ENCODE measurements at regions not wholly inside any gene's neighbourhood (a gene's known extent, or its start where the extent isn't known, plus 50 kb on each side); places are given as distances from the start of the nearest gene placed in this dataset.

DNA sequence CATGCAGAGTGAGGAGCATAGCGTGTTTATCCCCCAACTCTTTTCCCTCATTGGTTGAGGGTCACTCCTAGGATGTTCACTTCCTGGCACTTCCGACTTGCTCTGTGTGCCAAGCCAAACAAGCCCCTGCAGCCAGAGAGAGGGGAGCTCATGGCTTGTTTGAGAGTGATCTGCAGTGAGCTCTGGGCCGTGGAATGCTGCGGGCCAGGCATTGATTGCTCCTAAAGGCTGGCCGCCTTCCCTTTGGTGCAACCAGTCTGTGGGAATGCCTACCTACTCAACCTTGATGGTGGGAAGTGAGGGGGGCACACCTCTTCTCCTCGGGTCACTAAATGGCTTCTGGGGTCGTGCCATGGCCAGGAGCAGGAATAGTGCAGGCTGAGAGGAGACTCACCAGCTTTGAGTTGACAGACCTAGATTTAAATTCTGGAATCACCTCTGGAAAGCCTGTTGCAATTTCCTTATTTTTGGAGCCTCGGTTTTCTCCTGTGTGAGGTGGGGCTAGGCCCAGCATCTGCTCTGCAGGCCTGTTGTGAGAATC lies 152.0 kb upstream of the STX18 start:
- DNase-seq (ENCODE audit: low read depth in 2 of 2) = no peak

DNA sequence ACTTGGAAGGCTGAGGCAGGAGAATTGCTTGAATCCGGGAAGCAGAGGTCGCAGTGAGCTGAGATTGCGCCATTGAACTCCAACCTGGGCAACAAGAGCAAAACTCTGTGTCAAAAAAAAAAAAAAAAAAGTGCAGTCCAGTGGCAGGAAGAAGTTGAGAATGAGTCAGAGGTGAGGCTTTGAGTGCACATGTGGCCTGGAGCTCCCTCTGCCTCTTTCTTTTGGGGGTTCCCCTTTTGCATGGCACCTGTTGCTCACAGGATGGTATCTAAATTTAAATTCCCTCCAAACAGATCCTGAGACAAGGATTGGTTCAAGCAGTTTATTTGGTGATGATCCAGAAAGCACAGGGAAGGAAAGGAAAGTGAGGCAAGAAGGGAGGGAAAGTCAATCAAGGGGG lies 151.4 kb upstream of the STX18 start:
- no peak for DNase-seq (ENCODE audit: low read depth in 2 of 2)

DNA sequence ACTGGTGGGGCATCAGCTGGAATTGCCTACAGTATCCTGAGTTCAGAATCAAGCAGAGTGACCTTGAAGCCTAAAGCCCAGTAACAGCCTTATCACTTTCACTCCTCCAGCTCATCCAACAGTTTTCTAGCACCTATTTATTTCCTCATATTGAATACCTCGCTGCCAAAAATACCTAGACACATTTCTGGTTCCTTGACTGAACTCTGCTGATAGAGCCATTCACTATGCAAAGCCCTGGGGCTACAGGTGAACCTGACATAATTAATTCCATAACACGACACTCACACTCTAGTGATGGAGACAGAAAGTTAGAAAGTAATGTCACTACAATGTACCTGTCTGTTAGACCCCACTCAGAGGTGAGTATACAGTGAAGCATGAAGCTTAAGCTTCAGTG lies 149.0 kb upstream of the STX18 start:
- DNase-seq (ENCODE audit: low read depth in 2 of 2) = no peak

DNA sequence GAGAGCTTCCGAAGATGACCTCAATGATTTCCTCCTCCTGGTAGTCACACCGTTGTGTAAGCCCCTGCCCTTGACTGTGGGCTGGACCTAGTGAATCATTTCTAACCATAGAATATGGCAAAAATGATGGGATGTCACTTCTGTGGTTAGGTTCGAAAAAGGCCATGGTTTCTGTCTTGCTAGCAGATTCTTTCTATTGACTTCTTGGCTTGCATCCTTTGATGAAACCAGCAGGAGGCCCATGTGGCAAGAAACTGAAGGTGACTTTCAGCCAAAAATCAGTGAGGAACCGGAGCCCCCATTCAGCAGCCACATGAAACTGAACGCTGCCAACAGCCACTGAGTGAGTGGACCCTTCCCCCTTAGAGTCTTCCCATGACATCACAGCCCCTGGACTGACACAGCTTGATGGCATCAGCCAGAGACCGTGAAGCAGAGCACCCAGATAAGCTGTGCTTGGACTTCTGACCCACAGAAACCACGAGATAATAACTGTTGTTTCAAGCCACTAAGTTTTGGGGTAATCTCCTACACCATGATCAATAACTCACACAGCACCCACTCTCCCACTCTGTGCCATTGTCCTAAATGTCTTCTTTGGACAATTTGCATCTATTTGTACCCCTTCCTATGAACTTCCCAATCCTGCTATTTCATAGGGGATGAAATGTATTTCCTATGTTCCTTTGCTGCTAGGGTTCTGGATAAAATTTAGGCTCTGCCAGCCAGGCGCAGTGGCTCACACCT lies 148.0 kb upstream of the STX18 start:
- DNase-seq (ENCODE audit: low read depth in 2 of 2) = no peak

DNA sequence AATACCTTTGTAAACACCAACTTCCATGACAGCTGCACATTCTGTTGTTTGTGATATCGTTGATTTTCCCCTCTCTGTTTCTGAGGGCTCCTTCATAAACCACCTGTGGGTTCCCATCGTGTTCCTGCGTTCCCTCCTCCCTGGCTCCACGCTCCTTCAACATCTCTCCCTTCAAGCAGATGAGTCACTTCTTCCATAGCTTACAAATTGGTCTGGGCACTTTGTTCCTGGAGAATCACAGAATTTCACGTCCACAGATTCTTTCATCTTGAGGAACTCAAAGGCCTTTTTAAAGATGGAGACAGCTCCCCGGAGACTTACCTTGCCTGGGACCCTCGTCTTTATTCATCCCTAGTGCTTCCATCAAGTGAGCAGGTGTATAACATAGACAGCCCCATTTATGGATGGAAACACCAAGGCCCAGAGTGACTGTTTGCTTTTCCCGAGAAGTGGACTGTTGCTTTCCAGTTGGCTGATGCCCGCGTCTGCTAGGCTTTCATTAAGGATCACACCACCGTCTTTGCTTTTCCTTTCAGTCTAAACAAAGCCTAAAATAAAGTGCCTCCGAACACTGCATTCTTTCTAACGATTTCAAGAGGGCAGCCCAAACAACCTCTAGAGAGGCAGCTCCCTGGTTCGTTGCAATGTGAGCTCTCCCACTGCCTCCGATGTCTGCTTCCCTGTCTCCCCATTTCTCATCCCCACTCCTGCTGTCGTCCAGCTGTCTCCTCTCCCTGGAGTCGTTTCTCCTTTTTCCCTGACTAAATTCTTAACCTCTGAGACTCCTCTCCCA lies 146.3 kb upstream of the STX18 start:
- no peak for DNase-seq (ENCODE audit: low read depth in 2 of 2)

DNA sequence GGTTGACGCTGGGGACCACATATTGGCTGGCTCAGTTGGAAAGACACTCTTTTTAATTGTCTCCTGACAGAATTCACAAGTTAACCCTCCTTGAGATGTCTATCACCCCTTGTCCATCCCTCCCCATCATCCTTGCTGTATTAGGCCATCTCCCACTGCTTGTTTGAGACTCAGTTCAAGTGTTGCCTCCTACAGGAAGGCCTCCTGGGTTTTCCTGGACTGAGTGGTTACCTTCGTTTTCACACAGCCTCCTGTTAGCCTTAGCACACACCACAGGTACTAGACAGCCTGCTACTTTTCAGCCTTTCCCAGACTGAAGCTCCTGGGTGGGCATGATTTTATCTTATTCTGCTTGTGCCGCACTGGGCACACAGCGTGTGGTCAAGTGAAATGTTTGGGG lies 145.3 kb upstream of the STX18 start:
- no peak for DNase-seq (ENCODE audit: low read depth in 2 of 2)

DNA sequence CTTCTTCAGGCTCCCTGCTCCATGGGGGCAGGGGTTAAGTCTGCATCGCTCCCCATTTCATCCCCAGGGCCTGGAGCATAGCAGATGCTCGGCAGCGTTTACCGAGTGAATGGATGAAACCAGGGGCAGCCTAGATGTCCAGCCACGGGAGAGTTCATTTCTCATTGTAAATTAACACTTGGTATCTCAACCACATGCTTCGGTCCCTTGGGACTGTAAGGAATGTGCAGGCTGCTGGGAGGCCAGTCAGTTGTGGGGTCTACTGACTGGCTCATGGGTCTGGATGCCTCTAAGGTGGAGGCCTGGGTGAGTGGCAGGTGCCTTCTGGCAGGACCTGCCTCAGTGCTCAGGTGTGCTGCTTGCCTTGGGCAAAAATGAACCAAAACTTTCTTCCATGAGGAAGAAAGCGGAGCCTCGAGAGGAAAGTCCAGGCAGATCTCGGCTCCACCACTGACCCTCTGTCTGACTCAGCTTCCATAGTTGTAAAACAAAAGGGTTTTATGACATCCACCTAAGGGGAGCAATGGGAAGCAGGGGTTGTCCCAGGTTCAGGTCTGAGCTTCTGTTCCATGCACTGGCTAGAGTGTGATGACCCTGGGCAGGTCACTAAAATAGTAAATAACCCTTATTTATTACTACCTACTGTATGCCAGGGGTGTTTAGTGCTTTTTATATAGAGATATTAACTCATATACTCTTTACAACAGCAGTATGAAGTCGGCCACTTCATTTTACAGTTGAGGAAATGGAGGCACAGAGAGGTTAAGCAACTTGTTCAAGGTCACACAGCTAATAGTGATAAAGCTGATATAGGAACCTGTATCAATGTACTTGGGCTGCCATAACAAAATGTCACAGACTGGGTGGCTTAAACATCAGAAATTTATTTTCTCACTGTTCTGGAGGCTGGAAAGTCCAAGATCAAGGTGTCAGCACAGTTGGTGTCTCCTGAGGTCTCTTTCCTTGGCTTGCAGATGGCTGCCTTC lies 144.3 kb upstream of the STX18 start:
- DNase-seq (ENCODE audit: low read depth in 2 of 2) = no peak

DNA sequence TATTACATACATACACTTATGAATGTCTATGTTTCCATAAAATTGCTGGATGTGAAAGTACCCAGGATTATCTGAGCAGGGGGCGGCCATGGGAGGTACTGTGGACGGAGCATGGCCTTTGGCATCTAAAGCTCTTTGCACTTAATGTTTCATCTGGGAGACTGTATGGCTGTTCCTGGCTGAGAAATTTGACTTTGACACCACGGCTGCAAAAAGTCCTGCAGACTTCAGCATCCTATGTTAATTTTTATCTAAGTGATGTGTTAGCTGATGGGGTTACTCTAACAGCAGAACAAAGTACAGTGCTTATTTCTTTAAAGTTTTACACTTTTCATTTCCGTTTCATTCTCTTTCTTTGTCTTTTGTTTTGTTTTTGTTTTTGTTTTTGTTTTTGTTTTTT lies 139.8 kb upstream of the STX18 start:
- DNase-seq (ENCODE audit: low read depth in 2 of 2) = no peak

DNA sequence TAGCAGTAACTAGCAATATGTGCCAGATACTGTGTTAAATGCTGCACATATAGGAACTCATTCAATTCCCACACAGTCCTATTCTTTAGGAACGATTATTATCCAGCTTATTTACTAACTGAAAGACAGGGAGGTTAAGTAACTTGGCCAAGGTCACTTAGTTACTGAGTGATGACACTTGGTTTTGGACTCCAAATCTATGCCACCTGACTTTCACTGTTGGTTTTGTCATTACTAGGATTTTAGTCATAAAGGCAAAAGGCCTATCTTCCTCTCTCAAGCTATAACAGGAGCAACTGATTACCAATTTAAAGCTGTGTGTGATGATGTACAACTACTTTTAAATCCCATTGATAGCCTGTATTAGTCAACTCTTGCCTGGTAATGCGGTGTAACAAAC lies 138.9 kb upstream of the STX18 start:
- DNase-seq (ENCODE audit: low read depth in 2 of 2) = no peak

DNA sequence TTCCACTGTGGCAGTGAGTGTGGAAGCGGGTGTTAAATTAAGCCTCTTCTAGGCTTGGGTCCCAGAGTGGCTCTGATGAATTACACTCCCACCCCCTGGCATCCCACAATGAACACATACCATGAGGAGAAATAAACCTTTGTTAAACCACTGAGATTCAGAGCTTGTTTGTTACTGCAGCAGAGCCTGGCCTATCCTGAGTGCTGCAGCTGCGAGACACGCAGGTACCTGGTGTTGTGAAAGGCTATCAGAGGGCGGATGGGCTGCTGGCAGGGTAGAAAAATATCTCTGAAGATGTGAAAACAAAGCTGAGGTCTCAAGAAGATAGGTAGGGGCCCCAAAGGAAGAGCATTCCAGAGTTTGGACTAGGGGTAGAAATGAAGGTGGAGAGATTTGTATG lies 138.4 kb upstream of the STX18 start:
- no peak for DNase-seq (ENCODE audit: low read depth in 2 of 2)

DNA sequence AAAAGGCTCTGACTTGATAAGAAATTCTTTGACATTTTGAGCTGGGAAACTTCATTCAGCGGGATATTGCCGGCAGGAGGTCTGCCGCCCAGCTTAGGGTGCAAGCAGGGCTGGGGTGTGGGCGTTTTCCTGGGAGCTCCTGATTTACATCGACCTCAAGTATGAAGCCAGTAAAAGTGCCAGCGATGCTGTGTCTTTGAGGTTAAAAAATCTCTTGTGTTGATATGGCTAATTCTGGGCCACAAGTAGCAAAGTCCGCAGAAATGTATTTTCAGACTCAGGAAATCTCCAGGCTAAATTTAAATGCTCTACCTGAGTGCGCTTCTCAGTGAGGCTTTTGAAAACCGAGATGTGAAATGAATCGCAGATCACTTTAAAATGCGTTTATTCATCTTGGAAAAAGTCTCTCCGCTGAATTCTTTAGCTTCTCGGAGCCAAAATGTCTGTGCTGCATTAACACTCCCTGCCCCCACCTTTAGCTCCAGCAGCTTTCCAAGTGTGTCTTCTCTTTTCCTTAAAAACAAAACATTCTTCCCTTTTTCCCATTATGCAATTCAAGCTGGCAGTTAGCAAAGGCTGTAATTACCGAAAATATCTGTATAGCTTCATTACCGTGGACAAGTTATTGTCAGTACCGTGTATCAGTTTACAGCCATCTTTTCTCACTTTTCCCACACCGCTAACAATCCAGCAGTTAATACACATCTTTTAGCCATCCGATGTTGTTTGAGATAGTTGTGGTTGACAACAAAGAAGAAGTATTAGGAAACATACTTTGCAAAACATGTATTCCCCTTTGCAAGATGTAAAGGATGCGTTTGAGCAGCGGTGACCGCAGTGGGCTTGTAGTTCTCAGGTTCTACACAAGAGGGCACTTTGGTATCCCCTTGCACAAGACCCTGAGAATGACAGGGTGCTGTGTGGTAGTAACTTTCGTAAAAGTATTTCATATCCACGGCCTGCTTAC lies 136.0 kb upstream of the STX18 start:
- no peak for DNase-seq (ENCODE audit: low read depth in 2 of 2)

DNA sequence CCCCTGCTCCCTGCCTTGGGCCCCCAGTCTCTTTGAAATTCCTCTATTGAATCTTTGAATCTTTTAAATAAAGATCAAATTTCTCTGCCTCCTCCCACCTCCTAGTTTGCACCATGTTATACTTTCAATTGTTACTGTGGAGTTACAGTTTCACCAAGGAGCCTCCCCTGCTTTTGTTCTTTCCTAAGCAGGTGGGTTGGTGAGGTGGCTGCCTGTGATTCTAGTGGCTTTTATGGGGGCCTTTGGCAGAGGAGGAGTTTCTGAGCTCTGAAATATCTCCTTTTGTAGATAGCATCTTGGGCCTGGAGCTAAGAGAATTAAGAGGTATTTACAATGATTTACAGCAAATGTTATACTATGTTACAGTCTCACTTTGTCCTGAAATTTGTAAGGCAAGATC lies 133.8 kb upstream of the STX18 start:
- no peak for DNase-seq (ENCODE audit: low read depth in 2 of 2)

DNA sequence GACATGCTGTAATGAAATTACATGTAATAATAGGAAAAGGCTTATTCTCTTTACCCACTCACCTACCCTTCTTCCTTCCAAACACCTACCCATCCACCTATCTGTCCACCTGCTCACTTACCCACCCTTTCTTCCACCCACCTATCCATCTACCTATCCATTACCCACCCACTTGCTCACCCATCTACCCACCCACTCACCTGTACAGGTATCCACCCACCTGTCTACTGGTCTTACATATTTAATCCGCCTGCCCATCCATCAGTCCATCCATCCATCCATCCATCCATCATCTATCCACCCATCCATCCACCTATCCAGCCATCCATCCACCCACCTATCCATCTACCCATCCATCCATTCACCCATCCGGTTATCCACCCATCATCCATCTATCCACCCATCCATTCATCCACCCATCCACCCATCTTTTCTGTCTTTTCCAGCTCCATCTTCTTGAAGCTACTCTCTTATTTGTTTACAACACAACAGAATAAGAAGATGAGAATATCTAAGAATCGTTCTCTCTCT lies 133.3 kb upstream of the STX18 start:
- no peak for DNase-seq (ENCODE audit: low read depth in 2 of 2)

DNA sequence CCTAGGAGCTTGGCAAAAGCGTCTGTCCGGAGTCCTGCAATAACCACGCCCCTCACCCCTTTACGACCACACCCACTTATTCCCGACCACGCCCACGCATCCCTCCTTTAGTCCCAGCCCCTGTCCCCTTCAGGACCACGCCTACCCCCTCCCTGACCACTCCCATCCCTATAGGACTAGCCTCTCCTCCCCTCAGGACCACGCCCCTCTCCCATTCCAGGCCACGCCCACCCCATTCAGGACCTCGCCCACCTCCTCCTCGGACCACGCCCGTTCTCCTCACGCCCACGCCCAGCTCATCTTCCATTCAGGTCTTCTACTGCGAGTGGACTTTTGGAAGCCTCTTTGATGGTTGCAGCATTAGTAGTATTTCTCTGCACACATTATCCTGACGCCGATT lies 131.2 kb upstream of the STX18 start:
- no peak for DNase-seq (ENCODE audit: low read depth in 2 of 2)

DNA sequence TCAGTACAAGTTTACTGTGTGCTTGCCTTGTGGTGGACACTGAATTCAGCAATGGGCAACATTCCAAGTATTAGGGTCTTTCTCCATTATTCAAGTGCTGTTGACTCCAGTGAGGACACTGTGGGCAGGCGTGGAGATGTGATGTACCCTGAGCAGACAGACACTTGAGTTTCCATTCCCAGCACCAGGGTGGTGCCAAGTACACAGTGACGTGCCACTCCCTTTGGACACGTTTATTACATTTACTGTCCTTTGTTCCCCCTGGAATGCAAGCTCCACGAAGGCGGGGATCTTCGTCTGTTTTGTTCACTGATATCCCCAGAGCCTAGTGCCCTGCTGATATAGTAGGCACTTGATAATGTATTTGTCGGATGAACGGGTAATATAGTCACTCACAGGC lies 130.6 kb upstream of the STX18 start:
- no peak for DNase-seq (ENCODE audit: low read depth in 2 of 2)

DNA sequence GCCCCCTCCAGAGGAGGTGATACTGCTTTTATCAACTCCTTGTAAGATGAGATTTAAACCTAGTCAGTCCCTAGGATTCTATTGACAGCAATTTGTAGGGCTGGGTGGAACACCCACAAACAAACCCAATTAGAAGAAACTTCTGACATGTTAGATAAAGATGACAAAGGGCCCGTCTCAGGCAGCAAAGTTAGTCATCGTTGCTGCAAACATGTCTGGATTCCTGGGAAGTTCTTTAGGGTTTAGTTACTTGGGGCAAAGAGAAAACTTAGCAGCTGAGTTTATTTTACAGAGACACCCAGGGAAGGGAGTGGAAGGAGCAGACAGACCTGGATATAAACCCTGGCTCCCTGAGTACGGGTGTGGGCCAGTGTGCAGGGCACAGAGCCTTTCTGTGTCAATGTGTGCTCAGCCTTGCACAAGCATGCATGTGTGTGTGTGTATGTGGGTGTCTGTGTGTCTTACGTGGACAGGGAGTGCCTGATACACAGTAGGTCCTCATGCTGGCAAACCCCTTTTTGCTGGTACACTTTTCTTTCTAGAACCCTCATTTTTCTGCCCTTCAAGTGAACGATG lies 130.0 kb upstream of the STX18 start:
- DNase-seq (ENCODE audit: low read depth in 2 of 2) = no peak

DNA sequence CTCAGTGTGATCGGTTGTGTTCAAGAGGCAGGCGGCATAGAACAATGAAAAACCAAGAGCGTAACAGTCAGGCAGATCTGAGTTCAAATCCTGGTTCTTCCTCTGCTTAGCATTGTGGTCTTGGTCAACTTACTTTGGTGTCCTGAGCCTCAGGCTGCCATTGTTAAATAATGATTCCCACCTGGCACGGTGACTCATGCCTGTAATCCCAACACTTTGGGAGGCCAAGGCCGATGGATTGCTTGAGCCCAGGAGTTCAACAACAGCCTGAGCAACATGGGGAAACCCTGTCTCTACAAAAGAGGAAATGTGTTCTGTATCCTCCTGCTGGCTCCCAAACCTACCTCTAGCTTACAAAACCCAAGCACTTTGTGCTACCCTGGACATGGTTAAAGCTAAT lies 129.0 kb upstream of the STX18 start:
- no peak for DNase-seq (ENCODE audit: low read depth in 2 of 2)

DNA sequence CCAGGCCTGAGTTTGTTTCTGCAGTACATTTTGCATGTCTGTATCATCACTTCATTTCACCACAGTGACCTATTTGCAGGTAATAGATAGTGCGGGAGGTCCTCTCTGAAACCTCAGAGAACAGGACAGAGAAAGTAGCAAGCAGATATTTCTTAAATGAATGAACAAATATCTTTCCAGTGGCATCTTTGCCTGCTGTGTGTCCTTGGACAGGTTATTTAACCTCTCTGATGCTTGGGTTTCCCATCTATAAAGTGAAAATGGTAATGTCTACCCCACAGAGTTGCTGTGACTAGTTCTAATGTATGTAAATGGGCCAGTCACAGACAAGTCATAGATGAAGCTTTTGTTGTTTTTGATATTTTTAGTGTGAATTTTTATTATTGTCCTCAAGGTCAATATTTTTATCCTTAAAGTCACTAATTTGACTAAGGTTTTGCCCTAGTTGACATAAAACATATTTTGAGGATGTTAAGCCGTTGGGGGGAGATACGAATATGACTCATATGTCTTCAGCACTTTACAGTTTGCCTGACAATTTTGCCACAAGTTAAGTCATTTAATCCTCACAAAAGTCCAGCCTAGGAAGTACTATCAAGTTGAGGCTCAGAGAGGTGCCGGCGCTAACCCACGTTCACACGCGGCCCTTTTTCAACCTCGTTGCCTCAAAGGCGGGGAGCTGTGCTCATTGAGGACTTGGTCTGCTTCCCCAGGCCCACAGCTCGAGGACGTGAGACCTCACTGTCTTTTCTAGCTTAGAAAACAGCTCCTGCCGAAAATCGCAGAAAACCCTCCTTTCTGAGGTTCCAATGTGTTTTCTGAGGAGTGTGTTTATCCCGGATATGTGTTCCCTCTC lies 126.7 kb upstream of the STX18 start:
- no peak for DNase-seq (ENCODE audit: low read depth in 2 of 2)

DNA sequence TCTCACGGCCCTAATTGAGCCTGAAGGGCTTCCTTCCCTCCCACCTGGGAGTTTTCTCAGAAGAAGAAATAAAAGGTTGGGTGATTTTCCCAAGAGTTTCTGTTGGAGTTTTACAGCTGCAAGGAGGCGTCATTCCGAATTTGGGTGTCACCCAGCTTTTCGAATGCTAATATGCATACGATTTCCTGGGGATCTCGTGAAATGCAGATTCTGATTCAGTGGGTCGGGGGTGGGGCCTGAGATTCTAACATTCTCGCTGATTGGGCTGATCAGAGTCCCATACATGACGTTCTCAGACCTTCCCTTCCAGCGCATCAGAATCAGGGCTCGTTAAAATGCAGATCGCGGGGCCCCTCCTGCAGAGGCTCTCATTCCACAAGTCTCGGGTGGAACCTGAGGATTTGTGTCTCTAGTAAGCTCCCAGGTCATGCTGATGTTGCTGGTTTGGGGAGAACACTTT lies 125.8 kb upstream of the STX18 start:
- no peak for DNase-seq (ENCODE audit: low read depth in 2 of 2)
